H1 (cell line): ENCODE measurements at regions not wholly inside any gene's neighbourhood (a gene's known extent, or its start where the extent isn't known, plus 50 kb on each side); places are given as distances from the start of the nearest gene placed in this dataset.
A peak's percentile ranks its signal among the peaks of the same experiment; 100 is the strongest.

Experiments
- POLR2A ChIP-seq, 2 experiments: IDR thresholded peaks; 1 replicate in 1 of 2; 2 replicates in 1 of 2; pipeline ENCODE4 v1.6.1; 2011; ENCODE audit warnings: low read depth in 2 of 2, low read length in 2 of 2, mild to moderate bottlenecking in 2 of 2; ENCODE audit errors: control extremely low read depth in 1 of 2
- TF ChIP-seq, protein P1 (sequence below): fragments of 300-600 bp; sonication (generic); IDR thresholded peaks from 2 replicates; pipeline ENCODE4 v1.7.1; 2012; ENCODE audit warnings: low read length, moderate library complexity, mild to moderate bottlenecking, inconsistent platforms; ENCODE audit not compliant: insufficient replicate concordance

DNA sequence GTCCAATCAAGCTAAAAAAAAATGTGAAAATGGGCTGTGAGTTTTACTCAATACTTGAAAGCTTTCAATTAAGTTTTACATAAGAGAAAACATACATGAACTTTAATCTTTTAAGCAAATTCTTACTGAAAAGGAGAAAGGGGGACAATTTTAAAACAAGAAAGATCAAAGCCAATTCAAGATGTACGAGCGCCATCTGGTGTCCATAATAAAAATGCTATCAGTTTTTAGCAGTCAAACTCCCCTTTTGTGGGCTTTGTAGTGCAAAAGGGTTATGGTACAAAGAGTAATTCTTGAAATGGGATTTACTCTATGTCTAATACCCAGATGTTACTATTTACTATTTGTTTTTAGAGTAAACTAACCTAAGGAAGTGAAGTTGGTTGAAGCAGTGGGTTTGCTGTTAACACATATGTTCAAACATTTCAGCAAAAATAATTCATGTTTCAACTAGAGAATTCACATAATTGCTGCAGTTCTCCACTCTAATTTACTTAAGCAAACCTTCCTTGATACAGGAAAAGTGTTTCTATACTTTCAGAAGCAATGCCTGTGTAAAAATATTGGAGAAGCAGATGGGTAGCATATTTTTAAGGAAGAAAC, 228.2 kb upstream of the TYRP1 start (continued):
- TF ChIP-seq, protein P1, sequence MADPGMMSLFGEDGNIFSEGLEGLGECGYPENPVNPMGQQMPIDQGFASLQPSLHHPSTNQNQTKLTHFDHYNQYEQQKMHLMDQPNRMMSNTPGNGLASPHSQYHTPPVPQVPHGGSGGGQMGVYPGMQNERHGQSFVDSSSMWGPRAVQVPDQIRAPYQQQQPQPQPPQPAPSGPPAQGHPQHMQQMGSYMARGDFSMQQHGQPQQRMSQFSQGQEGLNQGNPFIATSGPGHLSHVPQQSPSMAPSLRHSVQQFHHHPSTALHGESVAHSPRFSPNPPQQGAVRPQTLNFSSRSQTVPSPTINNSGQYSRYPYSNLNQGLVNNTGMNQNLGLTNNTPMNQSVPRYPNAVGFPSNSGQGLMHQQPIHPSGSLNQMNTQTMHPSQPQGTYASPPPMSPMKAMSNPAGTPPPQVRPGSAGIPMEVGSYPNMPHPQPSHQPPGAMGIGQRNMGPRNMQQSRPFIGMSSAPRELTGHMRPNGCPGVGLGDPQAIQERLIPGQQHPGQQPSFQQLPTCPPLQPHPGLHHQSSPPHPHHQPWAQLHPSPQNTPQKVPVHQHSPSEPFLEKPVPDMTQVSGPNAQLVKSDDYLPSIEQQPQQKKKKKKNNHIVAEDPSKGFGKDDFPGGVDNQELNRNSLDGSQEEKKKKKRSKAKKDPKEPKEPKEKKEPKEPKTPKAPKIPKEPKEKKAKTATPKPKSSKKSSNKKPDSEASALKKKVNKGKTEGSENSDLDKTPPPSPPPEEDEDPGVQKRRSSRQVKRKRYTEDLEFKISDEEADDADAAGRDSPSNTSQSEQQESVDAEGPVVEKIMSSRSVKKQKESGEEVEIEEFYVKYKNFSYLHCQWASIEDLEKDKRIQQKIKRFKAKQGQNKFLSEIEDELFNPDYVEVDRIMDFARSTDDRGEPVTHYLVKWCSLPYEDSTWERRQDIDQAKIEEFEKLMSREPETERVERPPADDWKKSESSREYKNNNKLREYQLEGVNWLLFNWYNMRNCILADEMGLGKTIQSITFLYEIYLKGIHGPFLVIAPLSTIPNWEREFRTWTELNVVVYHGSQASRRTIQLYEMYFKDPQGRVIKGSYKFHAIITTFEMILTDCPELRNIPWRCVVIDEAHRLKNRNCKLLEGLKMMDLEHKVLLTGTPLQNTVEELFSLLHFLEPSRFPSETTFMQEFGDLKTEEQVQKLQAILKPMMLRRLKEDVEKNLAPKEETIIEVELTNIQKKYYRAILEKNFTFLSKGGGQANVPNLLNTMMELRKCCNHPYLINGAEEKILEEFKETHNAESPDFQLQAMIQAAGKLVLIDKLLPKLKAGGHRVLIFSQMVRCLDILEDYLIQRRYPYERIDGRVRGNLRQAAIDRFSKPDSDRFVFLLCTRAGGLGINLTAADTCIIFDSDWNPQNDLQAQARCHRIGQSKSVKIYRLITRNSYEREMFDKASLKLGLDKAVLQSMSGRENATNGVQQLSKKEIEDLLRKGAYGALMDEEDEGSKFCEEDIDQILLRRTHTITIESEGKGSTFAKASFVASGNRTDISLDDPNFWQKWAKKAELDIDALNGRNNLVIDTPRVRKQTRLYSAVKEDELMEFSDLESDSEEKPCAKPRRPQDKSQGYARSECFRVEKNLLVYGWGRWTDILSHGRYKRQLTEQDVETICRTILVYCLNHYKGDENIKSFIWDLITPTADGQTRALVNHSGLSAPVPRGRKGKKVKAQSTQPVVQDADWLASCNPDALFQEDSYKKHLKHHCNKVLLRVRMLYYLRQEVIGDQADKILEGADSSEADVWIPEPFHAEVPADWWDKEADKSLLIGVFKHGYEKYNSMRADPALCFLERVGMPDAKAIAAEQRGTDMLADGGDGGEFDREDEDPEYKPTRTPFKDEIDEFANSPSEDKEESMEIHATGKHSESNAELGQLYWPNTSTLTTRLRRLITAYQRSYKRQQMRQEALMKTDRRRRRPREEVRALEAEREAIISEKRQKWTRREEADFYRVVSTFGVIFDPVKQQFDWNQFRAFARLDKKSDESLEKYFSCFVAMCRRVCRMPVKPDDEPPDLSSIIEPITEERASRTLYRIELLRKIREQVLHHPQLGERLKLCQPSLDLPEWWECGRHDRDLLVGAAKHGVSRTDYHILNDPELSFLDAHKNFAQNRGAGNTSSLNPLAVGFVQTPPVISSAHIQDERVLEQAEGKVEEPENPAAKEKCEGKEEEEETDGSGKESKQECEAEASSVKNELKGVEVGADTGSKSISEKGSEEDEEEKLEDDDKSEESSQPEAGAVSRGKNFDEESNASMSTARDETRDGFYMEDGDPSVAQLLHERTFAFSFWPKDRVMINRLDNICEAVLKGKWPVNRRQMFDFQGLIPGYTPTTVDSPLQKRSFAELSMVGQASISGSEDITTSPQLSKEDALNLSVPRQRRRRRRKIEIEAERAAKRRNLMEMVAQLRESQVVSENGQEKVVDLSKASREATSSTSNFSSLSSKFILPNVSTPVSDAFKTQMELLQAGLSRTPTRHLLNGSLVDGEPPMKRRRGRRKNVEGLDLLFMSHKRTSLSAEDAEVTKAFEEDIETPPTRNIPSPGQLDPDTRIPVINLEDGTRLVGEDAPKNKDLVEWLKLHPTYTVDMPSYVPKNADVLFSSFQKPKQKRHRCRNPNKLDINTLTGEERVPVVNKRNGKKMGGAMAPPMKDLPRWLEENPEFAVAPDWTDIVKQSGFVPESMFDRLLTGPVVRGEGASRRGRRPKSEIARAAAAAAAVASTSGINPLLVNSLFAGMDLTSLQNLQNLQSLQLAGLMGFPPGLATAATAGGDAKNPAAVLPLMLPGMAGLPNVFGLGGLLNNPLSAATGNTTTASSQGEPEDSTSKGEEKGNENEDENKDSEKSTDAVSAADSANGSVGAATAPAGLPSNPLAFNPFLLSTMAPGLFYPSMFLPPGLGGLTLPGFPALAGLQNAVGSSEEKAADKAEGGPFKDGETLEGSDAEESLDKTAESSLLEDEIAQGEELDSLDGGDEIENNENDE = peak; percentile 29
- no peak for TF ChIP-seq POLR2A (IDR thresholded peaks at IDR 0.05; ENCODE audit: control extremely low read depth in 1 of 2, low read depth in 2 of 2, low read length in 2 of 2)
